HCT116 (cell line): ENCODE measurements at regions not wholly inside any gene's neighbourhood (a gene's known extent, or its start where the extent isn't known, plus 50 kb on each side); places are given as distances from the start of the nearest gene placed in this dataset.

ENCODE experiments used
- ATAC-seq: fragments of 200-7000 bp; cut with Tn5 transposase; 2 replicates; pipeline ENCODE4 v1.9.1; 2020; ENCODE audit warnings: mild to moderate bottlenecking, moderate library complexity
- BruUV-seq: library from RNA; stranded (reverse); fragments of 400-500 nt; replicated peaks from 2 replicates; lab custom pipeline; 2021; lab: Mats Ljungman, UMichigan
- CTCF ChIA-PET: fragments of 300-600 bp; sonication (Branson Sonifier 250); formaldehyde crosslinking; loops from one replicate; lab custom pipeline; 2021; ENCODE audit warnings: antibody characterized with exemption; lab: Charles Lee
- POLR2A ChIA-PET: fragments of 300-600, 350-600 bp; sonication (Branson Sonifier 250); formaldehyde crosslinking; loops from one replicate; lab custom pipeline; 2021; ENCODE audit warnings: antibody characterized with exemption; lab: Charles Lee
- RAD21 ChIA-PET, 2 experiments: fragments of 300-600 bp; sonication (Branson Sonifier 250); formaldehyde crosslinking; loops; one replicate each; lab custom pipeline; 2023; ENCODE audit warnings: low total read pairs in 2 of 2; ENCODE audit not compliant: uncharacterized antibody in 2 of 2, unreplicated experiment in 2 of 2, low non-redundant PET in 1 of 2; lab: Charles Lee
- DNase-seq: peaks from one replicate; pipeline ENCODE4 v3.0.0-alpha.2; 2010; ENCODE audit warnings: low read depth, low spot score
- H2AFZ ChIP-seq: fragments of 200-600 bp; shearing (Covaris generic), sonication (generic); 2 replicates; pipeline ENCODE4 v1.6.1; 2017; ENCODE audit warnings: low read depth, mixed run types, mixed read lengths, antibody characterized with exemption, low read length; ENCODE audit not compliant: poor library complexity, severe bottlenecking
- H3K27ac ChIP-seq: 2 replicates; pipeline ENCODE4 v1.5.1; 2012; ENCODE audit warnings: low read depth, low read length
- H3K27me3 ChIP-seq: fragments of 200-600 bp; sonication (generic); 2 replicates; pipeline ENCODE4 v1.6.1; 2016; ENCODE audit warnings: mixed run types, low read length, mixed read lengths; ENCODE audit not compliant: insufficient read depth
- H3K36me3 ChIP-seq, 2 experiments: fragments of 200-500 bp in 1 of 2; fragments of 200-600 bp in 1 of 2; sonication (Bioruptor generic) in 1 of 2; sonication (generic) in 1 of 2; 2 replicates each; pipeline versions ENCODE4 v1.5.1 to v1.6.1; 2014 to 2016; ENCODE audit warnings: low read length in 2 of 2, inconsistent platforms in 1 of 2, mixed read lengths in 1 of 2, mixed run types in 1 of 2; ENCODE audit not compliant: insufficient read depth in 2 of 2, control insufficient read depth in 1 of 2
- H3K4me1 ChIP-seq, 2 experiments: fragments of 200-600 bp in 1 of 2; sonication (generic) in 1 of 2; 2 replicates each; pipeline versions ENCODE4 v1.5.1 to v1.6.1; 2012 to 2017; ENCODE audit warnings: low read length in 2 of 2, inconsistent platforms in 1 of 2, mild to moderate bottlenecking in 1 of 2, mixed read lengths in 1 of 2, mixed run types in 1 of 2, moderate library complexity in 1 of 2; ENCODE audit not compliant: insufficient read depth in 2 of 2, control insufficient read depth in 1 of 2
- H3K4me2 ChIP-seq: fragments of 200-600 bp; sonication (generic); 2 replicates; pipeline ENCODE4 v1.6.1; 2017; ENCODE audit warnings: mixed run types, low read length, mixed read lengths
- H3K4me3 ChIP-seq, 2 experiments: fragments of 200-600 bp in 1 of 2; sonication (generic) in 1 of 2; replicated peaks in 1 of 2; 2 replicates each; pipeline ENCODE4 v1.5.1; 2011 to 2016; ENCODE audit warnings: low read length in 2 of 2, control low read depth in 1 of 2, low read depth in 1 of 2, mild to moderate bottlenecking in 1 of 2, mixed read lengths in 1 of 2, mixed run types in 1 of 2
- H3K79me2 ChIP-seq: fragments of 200-600 bp; sonication (generic); 2 replicates; pipeline ENCODE4 v1.6.1; 2017; ENCODE audit warnings: mild to moderate bottlenecking, mixed run types, low read length, moderate library complexity, mixed read lengths; ENCODE audit not compliant: insufficient read depth
- H3K9ac ChIP-seq: fragments of 200-600 bp; sonication (generic); 2 replicates; pipeline ENCODE4 v1.6.1; 2016; ENCODE audit warnings: low read length, mixed read lengths
- H3K9me2 ChIP-seq: fragments of 200-600 bp; sonication (generic), shearing (Covaris generic); 2 replicates; pipeline ENCODE4 v1.6.1; 2017; ENCODE audit warnings: mixed run types, mild to moderate bottlenecking, moderate library complexity; ENCODE audit not compliant: insufficient read depth
- H3K9me3 ChIP-seq, 2 experiments: fragments of 200-500 bp in 1 of 2; fragments of 200-600 bp in 1 of 2; sonication (Bioruptor generic) in 1 of 2; sonication (generic) in 1 of 2; 2 replicates each; pipeline ENCODE4 v1.6.1; 2014 to 2017; ENCODE audit warnings: low read length in 2 of 2, mixed read lengths in 2 of 2, inconsistent platforms in 1 of 2, low read depth in 1 of 2, mild to moderate bottlenecking in 1 of 2, mixed run types in 1 of 2, moderate library complexity in 1 of 2; ENCODE audit not compliant: control insufficient read depth in 1 of 2, insufficient read depth in 1 of 2
- H4K20me1 ChIP-seq: fragments of 200-600 bp; sonication (generic), shearing (Covaris generic); 2 replicates; pipeline ENCODE4 v1.6.1; 2017; ENCODE audit warnings: mixed run types, mild to moderate bottlenecking, moderate library complexity; ENCODE audit not compliant: insufficient read depth
- CTCF ChIP-seq, 3 experiments: fragments of 200-600 bp in 1 of 3; sonication (generic) in 1 of 3; IDR thresholded peaks in 2 of 3; conservative IDR thresholded peaks in 1 of 3; 2 replicates each; pipeline ENCODE4 v1.5.1; 2012 to 2017; ENCODE audit warnings: low read depth in 2 of 3, low read length in 2 of 3, antibody characterized with exemption in 1 of 3, borderline replicate concordance in 1 of 3, control low read depth in 1 of 3, mild to moderate bottlenecking in 1 of 3, mixed read lengths in 1 of 3, mixed run types in 1 of 3, moderate library complexity in 1 of 3; ENCODE audit not compliant: insufficient read depth in 1 of 3
- EZH2phosphoT487 ChIP-seq: fragments of 200-600 bp; IDR thresholded peaks from 2 replicates; pipeline ENCODE4 v1.6.1; 2018; ENCODE audit warnings: antibody characterized with exemption, borderline replicate concordance
- MAX ChIP-seq: IDR thresholded peaks from 2 replicates; pipeline ENCODE4 v1.6.1; 2012
- POLR2AphosphoS5 ChIP-seq: IDR thresholded peaks from 2 replicates; pipeline ENCODE4 v1.6.1; 2011; ENCODE audit warnings: mild to moderate bottlenecking, low read depth, low read length, moderate library complexity
- RAD21 ChIP-seq: IDR thresholded peaks from 2 replicates; pipeline ENCODE4 v1.6.1; 2012; ENCODE audit warnings: low read depth, mild to moderate bottlenecking
- SIN3A ChIP-seq: IDR thresholded peaks from 2 replicates; pipeline ENCODE4 v1.6.1; 2012; ENCODE audit warnings: low read depth
- SRF ChIP-seq: IDR thresholded peaks from 2 replicates; pipeline ENCODE4 v1.6.1; 2012; ENCODE audit warnings: low read depth
- ZFX ChIP-seq: fragments of 450-650 bp; IDR thresholded peaks from 2 replicates; pipeline ENCODE4 v1.6.1; 2017
- intact Hi-C: fragments of 100-400 bp; cut with micrococcal nuclease; formaldehyde crosslinking; loops from 2 replicates; pipeline ENCODE4 v1.10.0; 2022

- TF ChIP-seq EZH2phosphoT487 (no peak), SIN3A (no peak), POLR2AphosphoS5 (no peak), MAX (peak; percentile 47; the same call in 1 of the 2 replicates), SRF (no peak)
Observed at GRCh38 chr10:90136731-90137316, 435.4 kb downstream of the KIF20B start (continued).

- POLR2A ChIA-PET, result no interaction called here
- BruUV-seq, result no TSS peak
- TF ChIP-seq RAD21 (peak; percentile 72), ZFX (no peak), CTCF (IDR thresholded peaks at IDR 0.05 in 2 of 3, conservative IDR thresholded peaks at IDR 0.05 in 1 of 3; ENCODE audit: borderline replicate concordance in 1 of 3, insufficient read depth in 1 of 3, low read depth in 2 of 3, low read length in 2 of 3) (peak; percentile 43 to 76 (median 63); a peak in 5 of 6 replicates)
Observed at GRCh38 chr10:90138844-90139243, 437.5 kb downstream of the KIF20B start.

More at GRCh38 chr10:90138844-90139243, 437.5 kb downstream of the KIF20B start:
- no peak overlapping the region for H3K4me3 ChIP-seq
- DNase-seq (no peak), ATAC-seq (no peak)
- H3K36me3 ChIP-seq, result peaks cover 0 to 14% of the 10 kb centered on the region in 2 experiments; a peak in 2 of 4 replicates
- no peaks in the 10 kb centered on the region for H3K9me2 ChIP-seq
- H3K4me2 ChIP-seq, result no peak overlapping the region
- no peak overlapping the region for H3K27ac ChIP-seq
- H3K27me3 ChIP-seq, result no peaks in the 10 kb centered on the region
- no peaks in the 10 kb centered on the region for H4K20me1 ChIP-seq
- ChIA-PET RAD21 (no interaction called here), CTCF (no interaction called here)
- H3K9ac ChIP-seq, result no peak overlapping the region
- H2AFZ ChIP-seq, result no peak overlapping the region
- H3K79me2 ChIP-seq, result no peaks in the 10 kb centered on the region
- H3K4me1 ChIP-seq, result no peaks in the 10 kb centered on the region
- intact Hi-C loops, result loop anchor here (2.0 kb wide), 2 partner anchors 344 to 712 kb away; no protein-coding TSS in a partner anchor
- peaks cover 25 to 32% of the 10 kb centered on the region in 2 experiments for H3K9me3 ChIP-seq
